Calu3 (cell line): ENCODE measurements at regions not wholly inside any gene's neighbourhood (a gene's known extent, or its start where the extent isn't known, plus 50 kb on each side); places are given as distances from the start of the nearest gene placed in this dataset.

Source experiments
- BruUV-seq: library from RNA; stranded (reverse); fragments of 400-500 nt; replicated peaks from 2 replicates; lab custom pipeline; 2021; lab: Mats Ljungman, UMichigan
- CTCF ChIA-PET: fragments of 300-600 bp; sonication (Branson Sonifier 250); formaldehyde crosslinking; loops from one replicate; lab custom pipeline; 2022; ENCODE audit warnings: antibody characterized with exemption; lab: Charles Lee
- DNase-seq: peaks from one replicate; pipeline ENCODE4 v3.0.0; 2022
- H3K27ac Mint-ChIP-seq: one replicate; pipeline ENCODE4 v1.8.0; 2022; ENCODE audit warnings: mixed read lengths; ENCODE audit not compliant: unreplicated experiment
- H3K27me3 Mint-ChIP-seq: one replicate; pipeline ENCODE4 v1.8.0; 2022; ENCODE audit warnings: mixed read lengths; ENCODE audit not compliant: unreplicated experiment
- H3K36me3 Mint-ChIP-seq: one replicate; pipeline ENCODE4 v1.8.0; 2022; ENCODE audit warnings: mild to moderate bottlenecking, moderate library complexity, mixed read lengths; ENCODE audit not compliant: insufficient read depth, unreplicated experiment
- H3K4me1 Mint-ChIP-seq: one replicate; pipeline ENCODE4 v1.8.0; 2022; ENCODE audit warnings: mild to moderate bottlenecking, low read depth, mixed read lengths; ENCODE audit not compliant: unreplicated experiment
- H3K4me3 Mint-ChIP-seq: one replicate; pipeline ENCODE4 v1.8.0; 2022; ENCODE audit warnings: mild to moderate bottlenecking, low read depth, moderate library complexity, mixed read lengths; ENCODE audit not compliant: unreplicated experiment
- H3K9me3 Mint-ChIP-seq: one replicate; pipeline ENCODE4 v1.8.0; 2022; ENCODE audit warnings: low read depth, mixed read lengths; ENCODE audit not compliant: unreplicated experiment
- CTCF ChIP-seq: fragments of 200-600 bp; IDR thresholded peaks from one replicate; pipeline ENCODE4 v1.8.0; 2022; ENCODE audit warnings: antibody characterized with exemption; ENCODE audit not compliant: unreplicated experiment
- intact Hi-C: fragments of 100-400 bp; cut with micrococcal nuclease; formaldehyde crosslinking; loops from one replicate; pipeline ENCODE4 v1.10.0; 2022; ENCODE audit not compliant: unreplicated experiment

DNA sequence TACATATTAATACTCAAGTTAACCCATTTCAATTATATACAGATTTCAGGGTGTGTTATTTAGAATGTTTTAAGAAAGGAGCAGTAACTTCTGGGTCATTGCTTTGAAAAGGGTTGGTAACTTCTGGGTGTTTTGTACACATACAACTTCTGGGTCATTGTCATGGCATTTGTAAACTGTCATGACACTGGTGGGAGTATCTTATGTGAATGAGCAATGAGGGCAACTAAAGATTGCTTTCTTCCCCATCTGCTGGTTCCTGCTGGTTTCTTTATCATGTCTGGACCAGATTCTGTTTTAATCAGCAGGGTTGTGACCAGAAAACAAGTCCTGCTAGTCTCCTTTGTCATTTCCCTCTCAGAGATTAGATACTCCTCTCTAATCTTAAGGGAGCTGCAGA lies 713.3 kb downstream of the LRFN5 start:
- BruUV-seq = no TSS peak
- TF ChIP-seq CTCF = no peak
- H3K36me3 Mint-ChIP-seq = no peaks in the 10 kb centered on the region
- H3K4me3 Mint-ChIP-seq = no peak overlapping the region
- CTCF ChIA-PET = no interaction called here
- H3K27ac Mint-ChIP-seq = no peak overlapping the region
- no peaks in the 10 kb centered on the region for H3K27me3 Mint-ChIP-seq
- intact Hi-C loops = no loop called here
- peaks cover 2% of the 10 kb centered on the region for H3K9me3 Mint-ChIP-seq
- no peak for DNase-seq
- H3K4me1 Mint-ChIP-seq = no peaks in the 10 kb centered on the region

- CTCF ChIA-PET = no interaction called here
- H3K9me3 Mint-ChIP-seq = peaks cover 2% of the 10 kb centered on the region
- intact Hi-C loops = no loop called here
- BruUV-seq = no TSS peak
- H3K36me3 Mint-ChIP-seq = no peaks in the 10 kb centered on the region
- H3K27ac Mint-ChIP-seq = no peak overlapping the region
- H3K27me3 Mint-ChIP-seq = no peaks in the 10 kb centered on the region
- DNase-seq = no peak
- TF ChIP-seq CTCF = no peak
- no peaks in the 10 kb centered on the region for H3K4me1 Mint-ChIP-seq
- H3K4me3 Mint-ChIP-seq = no peak overlapping the region
These were observed 710.0 kb downstream of the LRFN5 start for GRCh38 chr14:42316693-42317092.

GRCh38 chr14:42311876-42312275 lies 705.2 kb downstream of the LRFN5 start:
- no peaks in the 10 kb centered on the region for H3K4me1 Mint-ChIP-seq
- H3K36me3 Mint-ChIP-seq = no peaks in the 10 kb centered on the region
- no peak overlapping the region for H3K27ac Mint-ChIP-seq
- TF ChIP-seq CTCF = no peak
- H3K27me3 Mint-ChIP-seq = no peaks in the 10 kb centered on the region
- peaks cover 4% of the 10 kb centered on the region for H3K9me3 Mint-ChIP-seq
- no TSS peak for BruUV-seq
- no peak overlapping the region for H3K4me3 Mint-ChIP-seq
- no peak for DNase-seq
- intact Hi-C loops = no loop called here
- CTCF ChIA-PET = interaction anchor here (0.7 kb wide), 1 partner anchor 757 kb away, joined by 3 read pairs; no protein-coding TSS in a partner anchor

DNA sequence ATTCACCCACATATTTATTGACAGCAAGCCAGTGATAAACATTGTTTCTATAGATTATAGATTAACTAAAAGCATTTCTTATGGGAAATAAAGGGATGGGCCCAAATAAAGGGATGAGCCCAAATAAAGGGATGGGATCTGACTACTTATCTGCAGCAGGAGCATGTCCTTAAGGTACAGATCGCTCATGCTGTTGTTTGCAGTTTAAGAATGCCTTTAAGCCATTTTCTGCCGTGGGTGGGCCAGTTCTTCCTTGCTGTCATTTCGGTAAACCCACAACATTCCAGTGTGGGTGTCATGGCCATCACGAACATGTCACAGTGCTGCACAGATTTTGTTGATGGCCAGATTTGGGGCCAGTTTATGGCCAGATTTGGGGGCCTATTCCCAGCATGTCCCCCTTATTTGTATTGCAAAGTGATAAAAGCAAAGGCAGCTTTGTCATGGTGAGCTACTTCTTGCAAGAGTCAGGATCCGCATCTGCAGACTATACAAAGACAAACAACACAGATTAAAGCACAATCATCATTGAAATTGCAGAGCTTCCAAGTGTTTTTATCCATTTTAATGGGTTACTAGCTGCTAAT lies 700.7 kb downstream of the LRFN5 start:
- BruUV-seq = no TSS peak
- no peak for DNase-seq
- CTCF ChIA-PET = no interaction called here
- TF ChIP-seq CTCF = no peak
- Mint-ChIP-seq H3K27me3 (no peaks in the 10 kb centered on the region), H3K9me3 (peaks cover 6% of the 10 kb centered on the region), H3K4me3 (no peak overlapping the region), H3K36me3 (no peaks in the 10 kb centered on the region), H3K27ac (no peak overlapping the region), H3K4me1 (no peaks in the 10 kb centered on the region)
- intact Hi-C loops = no loop called here
